GM23248 (cell line): ENCODE measurements at regions not wholly inside any gene's neighbourhood (a gene's known extent, or its start where the extent isn't known, plus 50 kb on each side); places are given as distances from the start of the nearest gene placed in this dataset.

Source experiments
- EZH2 ChIP-seq: fragments of 200-600 bp; sonication (generic); IDR thresholded peaks from 2 replicates; pipeline ENCODE4 v1.6.1; 2018; ENCODE audit warnings: antibody characterized with exemption, mild to moderate bottlenecking; ENCODE audit not compliant: insufficient read depth, poor library complexity, severe bottlenecking
- EZH2phosphoT487 ChIP-seq: fragments of 200-600 bp; sonication (generic); IDR thresholded peaks from 2 replicates; pipeline ENCODE4 v1.6.1; 2018; ENCODE audit warnings: antibody characterized with exemption, moderate library complexity, mild to moderate bottlenecking, low read depth; ENCODE audit not compliant: insufficient read depth

- TF ChIP-seq EZH2phosphoT487 (no peak), EZH2 (no peak)
These were observed 671.8 kb downstream of the RPS29 start for GRCh38 chr14:48914382-48914781.
